RPMI8226 (cell line): ENCODE measurements at regions not wholly inside any gene's neighbourhood (a gene's known extent, or its start where the extent isn't known, plus 50 kb on each side); places are given as distances from the start of the nearest gene placed in this dataset.
"Not testable (repeated sequence)": the region's sequence is repeated elsewhere in the genome, so short reads cannot be mapped to it uniquely, and the experiment has no call there.

Source experiments
- DNase-seq: peaks from one replicate; pipeline ENCODE4 v3.0.0-alpha.2; 2015

GRCh38 chr13:90872491-90873025 lies 474.9 kb upstream of the MIR17HG start:
- no peak for DNase-seq

- no peak for DNase-seq
Observed at GRCh38 chr13:90880790-90881189, 466.7 kb upstream of the MIR17HG start.

GRCh38 chr13:90882551-90882950 lies 464.9 kb upstream of the MIR17HG start:
- DNase-seq, result no peak

- DNase-seq, result no peak
Observed at GRCh38 chr13:90883592-90883991, 463.9 kb upstream of the MIR17HG start.

- no peak for DNase-seq
Observed at GRCh38 chr13:90884066-90884465, 463.4 kb upstream of the MIR17HG start.

GRCh38 chr13:90889906-90890834 lies 457.3 kb upstream of the MIR17HG start:
- no peak for DNase-seq

- DNase-seq, result no peak
Observed at GRCh38 chr13:90891329-90891728, 456.2 kb upstream of the MIR17HG start.

- DNase-seq, result not testable (repeated sequence)
Observed at GRCh38 chr13:90893199-90893598, 454.3 kb upstream of the MIR17HG start.

- DNase-seq, result no peak
Observed at GRCh38 chr13:90896002-90896401, 451.5 kb upstream of the MIR17HG start.

- DNase-seq, result no peak
Observed at GRCh38 chr13:90898811-90899210, 448.7 kb upstream of the MIR17HG start.

GRCh38 chr13:90899416-90899815 lies 448.1 kb upstream of the MIR17HG start:
- no peak for DNase-seq

GRCh38 chr13:90902255-90902654 lies 445.2 kb upstream of the MIR17HG start:
- DNase-seq, result no peak

GRCh38 chr13:90906554-90906953 lies 440.9 kb upstream of the MIR17HG start:
- DNase-seq, result no peak

- DNase-seq, result no peak
Observed at GRCh38 chr13:90908792-90909191, 438.7 kb upstream of the MIR17HG start.

- no peak for DNase-seq
Observed at GRCh38 chr13:90910018-90910639, 437.4 kb upstream of the MIR17HG start.

- DNase-seq, result no peak
Observed at GRCh38 chr13:90912247-90912646, 435.2 kb upstream of the MIR17HG start.

- no peak for DNase-seq
Observed at GRCh38 chr13:90918536-90918935, 429.0 kb upstream of the MIR17HG start.

- DNase-seq, result no peak
Observed at GRCh38 chr13:90919153-90919552, 428.3 kb upstream of the MIR17HG start.

- no peak for DNase-seq
Observed at GRCh38 chr13:90926459-90926858, 421.0 kb upstream of the MIR17HG start.

GRCh38 chr13:90928109-90928508 lies 419.4 kb upstream of the MIR17HG start:
- no peak for DNase-seq

GRCh38 chr13:90933097-90933826 lies 414.2 kb upstream of the MIR17HG start:
- DNase-seq, result no peak

GRCh38 chr13:90934741-90935140 lies 412.7 kb upstream of the MIR17HG start:
- no peak for DNase-seq

GRCh38 chr13:90938848-90939247 lies 408.6 kb upstream of the MIR17HG start:
- no peak for DNase-seq
